ENCODE measurements at regions not wholly inside any gene's neighbourhood (a gene's known extent, or its start where the extent isn't known, plus 50 kb on each side); places are given as distances from the start of the nearest gene placed in this dataset.

GRCh38 chr3:64860536-64860870, 172.7 kb upstream of the ADAMTS9 start:
- TF ChIP-seq REST (IDR thresholded peaks at IDR 0.05; ENCODE audit: low read depth, low read length) (no peak), EZH2 (IDR thresholded peaks at IDR 0.05; ENCODE audit: borderline replicate concordance, control insufficient read depth, low read depth, low read length) (no peak), CREB1 (IDR thresholded peaks at IDR 0.05; ENCODE audit: low read depth) (no peak), PRDM15 (CRISPR knock-in tag; IDR thresholded peaks at IDR 0.05) (no peak)

Measured in GM12878 (cell line).